ENCODE measurements at regions not wholly inside any gene's neighbourhood (a gene's known extent, or its start where the extent isn't known, plus 50 kb on each side); places are given as distances from the start of the nearest gene placed in this dataset.

- no peak for FAIRE-seq
These were observed 202.2 kb upstream of the PIK3C3 start for GRCh38 chr18:41752826-41753225.

- no peak for FAIRE-seq
These were observed 203.4 kb upstream of the PIK3C3 start for GRCh38 chr18:41751652-41752051.

DNA sequence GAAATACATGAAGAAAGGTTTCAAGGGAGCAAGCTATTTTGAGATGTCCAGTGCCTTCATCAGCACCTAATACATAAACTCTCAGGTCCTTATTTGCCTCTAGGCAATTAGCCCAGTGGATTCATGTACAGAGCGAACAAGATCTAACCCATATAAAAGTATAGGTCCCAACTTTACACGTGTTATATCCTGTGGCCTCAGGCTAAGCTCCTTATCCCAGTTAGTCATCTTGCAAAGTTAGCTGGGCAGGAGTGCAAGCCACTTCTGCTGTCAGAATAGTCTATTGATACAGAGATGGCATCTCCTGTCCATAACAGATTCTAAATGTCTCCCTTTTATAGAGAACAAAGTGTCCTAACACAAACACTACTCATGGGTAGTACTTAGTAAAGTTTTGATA lies 203.9 kb upstream of the PIK3C3 start:
- FAIRE-seq, result no peak

- no peak for FAIRE-seq
These were observed 207.3 kb upstream of the PIK3C3 start for GRCh38 chr18:41747723-41748242.

GRCh38 chr18:41745166-41746049 lies 209.6 kb upstream of the PIK3C3 start:
- no peak for FAIRE-seq

GRCh38 chr18:41744421-41745030 lies 210.5 kb upstream of the PIK3C3 start:
- FAIRE-seq, result no peak

- no peak for FAIRE-seq
These were observed 217.8 kb upstream of the PIK3C3 start for GRCh38 chr18:41737218-41737617.

GRCh38 chr18:41734917-41735316 lies 220.1 kb upstream of the PIK3C3 start:
- no peak for FAIRE-seq

GRCh38 chr18:41732356-41732755 lies 222.7 kb upstream of the PIK3C3 start:
- FAIRE-seq, result no peak

DNA sequence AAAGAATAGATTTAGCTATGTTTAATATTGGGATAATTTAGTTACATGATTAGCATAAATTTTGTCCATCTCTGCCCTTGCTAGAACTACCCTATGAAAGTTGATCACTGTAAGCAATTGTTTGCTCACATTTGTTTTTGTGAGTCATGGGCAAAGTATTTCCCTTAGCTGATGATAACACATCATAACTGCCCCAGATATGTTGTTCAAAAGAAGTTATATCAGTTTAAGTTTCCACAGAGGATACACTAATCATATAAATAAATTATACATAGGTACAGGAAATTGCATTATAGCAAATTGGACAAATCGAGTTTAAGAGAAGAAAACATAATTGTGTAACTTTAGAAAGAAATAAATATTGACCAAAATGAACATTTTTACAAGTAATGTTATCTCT lies 223.2 kb upstream of the PIK3C3 start:
- FAIRE-seq, result no peak

- FAIRE-seq, result no peak
These were observed 230.8 kb upstream of the PIK3C3 start for GRCh38 chr18:41724195-41724594.

- no peak for FAIRE-seq
These were observed 233.8 kb upstream of the PIK3C3 start for GRCh38 chr18:41721103-41721790.

DNA sequence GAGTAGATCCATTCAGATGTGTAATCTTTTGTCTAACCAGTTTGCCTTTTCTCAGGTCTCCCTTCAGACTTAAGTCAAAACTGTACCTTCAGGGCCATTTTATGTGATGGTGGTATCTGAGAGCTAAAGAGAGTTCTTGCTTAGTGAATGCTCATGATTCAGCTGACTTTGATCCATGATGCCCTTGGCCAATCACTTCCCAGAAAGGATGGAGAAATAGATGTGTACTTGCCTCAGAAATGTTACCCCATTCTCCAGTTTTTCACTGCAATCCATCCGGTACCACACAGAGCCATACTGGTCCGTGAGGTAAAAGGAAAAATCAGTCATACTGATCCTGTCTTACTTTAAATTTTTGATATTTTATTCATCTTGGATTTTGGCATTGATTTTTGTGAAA lies 234.8 kb upstream of the PIK3C3 start:
- FAIRE-seq, result no peak

GRCh38 chr18:41719808-41720207 lies 235.2 kb upstream of the PIK3C3 start:
- no peak for FAIRE-seq

- FAIRE-seq, result no peak
These were observed 240.2 kb upstream of the PIK3C3 start for GRCh38 chr18:41714872-41715271.

DNA sequence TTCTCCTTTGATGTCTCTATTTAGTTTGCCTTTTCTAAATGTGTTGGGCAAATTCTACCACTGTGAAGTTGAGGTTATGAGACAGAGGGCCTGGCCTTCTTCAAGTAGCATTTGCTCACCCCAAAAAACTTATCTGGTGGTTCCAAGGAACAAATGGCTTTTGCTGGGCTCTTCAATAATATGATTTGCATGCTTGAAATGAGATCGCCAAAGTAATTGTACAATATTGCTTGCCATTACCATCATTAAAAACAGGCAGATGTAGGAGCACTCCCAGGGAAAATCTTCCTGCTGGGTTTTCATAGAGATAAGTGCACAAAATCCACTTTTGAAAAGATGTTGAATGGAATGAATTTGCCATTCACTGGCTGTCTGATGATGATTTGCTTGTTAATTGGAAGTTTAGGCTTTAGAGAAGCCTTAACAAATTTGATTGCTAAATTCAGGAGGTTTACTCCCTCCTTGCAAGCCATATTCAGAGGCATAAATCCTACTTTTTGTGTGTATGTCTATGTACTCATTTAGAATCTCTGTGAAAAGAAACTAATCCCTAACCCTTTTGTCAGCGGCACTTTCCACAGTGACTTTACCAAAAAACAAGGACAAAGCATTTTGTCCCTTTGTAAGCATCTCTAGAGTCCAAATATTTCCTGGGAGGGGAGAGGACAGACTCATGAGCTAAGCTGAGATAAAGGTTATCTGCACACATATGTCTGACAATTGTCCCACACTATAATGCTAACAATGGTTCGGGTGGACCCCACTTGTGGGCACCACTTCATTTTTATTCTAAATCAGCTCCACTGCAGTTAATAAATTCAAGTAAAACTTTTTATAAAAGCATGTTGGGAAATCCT lies 240.8 kb upstream of the PIK3C3 start:
- no peak for FAIRE-seq

DNA sequence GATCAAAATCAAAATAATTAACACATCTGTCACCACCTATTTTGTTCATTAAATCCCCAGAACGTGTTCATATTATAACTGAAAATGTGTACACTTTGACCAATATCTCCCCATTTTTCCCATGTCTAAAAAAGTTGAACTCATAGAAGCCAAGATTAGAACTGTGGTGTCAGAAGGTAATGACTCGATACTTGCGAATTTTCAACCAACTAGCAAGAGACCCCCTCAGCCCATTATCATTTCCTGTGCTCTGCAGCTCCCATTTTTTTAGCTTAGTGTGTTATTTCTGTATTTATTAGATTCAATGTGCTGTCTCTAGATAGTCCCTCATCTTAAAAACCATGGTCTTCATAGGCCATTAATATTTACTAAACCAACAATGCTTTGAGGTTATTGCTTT lies 248.7 kb upstream of the PIK3C3 start:
- no peak for FAIRE-seq

DNA sequence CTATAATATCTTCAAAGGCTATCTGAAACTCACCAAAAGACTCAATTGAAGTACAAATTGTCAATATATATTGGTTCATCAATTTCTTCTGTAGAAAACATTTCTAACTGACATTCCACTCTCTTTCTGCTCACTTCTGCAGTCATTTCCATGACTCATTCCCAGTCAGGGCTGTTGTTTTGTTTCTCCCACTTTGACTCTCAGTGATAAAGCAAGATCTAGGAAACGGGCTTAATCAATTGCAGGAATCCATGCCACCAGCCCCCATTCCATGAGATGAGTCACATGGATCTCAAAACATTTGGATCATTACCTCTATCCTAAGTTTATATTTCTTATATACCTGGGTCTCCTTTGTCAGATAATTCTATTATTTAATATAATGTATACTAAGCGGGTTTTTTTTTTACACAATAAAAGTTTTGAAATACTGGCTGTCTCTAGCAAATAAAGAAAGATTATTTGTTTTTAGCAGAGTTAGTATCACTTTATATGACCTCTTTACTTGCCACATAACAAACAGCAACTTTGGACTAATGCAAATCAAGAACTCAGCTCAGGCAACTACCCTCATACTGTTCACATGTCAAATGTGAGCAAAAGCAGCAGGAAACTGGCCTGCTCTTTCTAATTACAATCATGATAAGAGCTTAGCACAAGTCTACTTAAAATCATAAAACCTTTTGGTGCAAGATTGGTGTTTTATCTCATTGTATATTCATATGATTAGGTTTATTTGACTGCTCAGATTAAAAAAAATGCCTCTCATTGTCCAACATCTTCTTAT lies 251.1 kb upstream of the PIK3C3 start:
- FAIRE-seq, result no peak

DNA sequence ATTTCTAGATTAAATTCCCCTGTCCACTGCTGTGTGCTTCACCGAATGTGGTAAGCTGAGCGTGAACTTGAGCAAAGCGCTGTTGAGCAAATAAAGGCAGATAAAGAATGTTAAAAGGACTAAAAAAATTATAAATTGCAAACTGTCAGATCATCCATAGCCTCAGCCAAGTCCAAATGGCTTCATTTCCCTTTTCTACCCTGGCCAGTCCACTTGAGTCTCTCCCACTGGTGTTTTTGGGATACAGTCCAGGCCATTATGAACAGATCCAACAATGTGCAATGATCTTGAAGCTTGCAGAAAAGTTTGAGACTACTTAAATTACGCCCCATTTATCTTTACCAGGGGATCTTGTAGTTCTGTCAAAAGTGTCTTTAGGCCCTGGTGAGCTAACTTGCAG lies 254.6 kb upstream of the PIK3C3 start:
- FAIRE-seq, result no peak

- no peak for FAIRE-seq
These were observed 259.6 kb upstream of the PIK3C3 start for GRCh38 chr18:41695441-41695840.

DNA sequence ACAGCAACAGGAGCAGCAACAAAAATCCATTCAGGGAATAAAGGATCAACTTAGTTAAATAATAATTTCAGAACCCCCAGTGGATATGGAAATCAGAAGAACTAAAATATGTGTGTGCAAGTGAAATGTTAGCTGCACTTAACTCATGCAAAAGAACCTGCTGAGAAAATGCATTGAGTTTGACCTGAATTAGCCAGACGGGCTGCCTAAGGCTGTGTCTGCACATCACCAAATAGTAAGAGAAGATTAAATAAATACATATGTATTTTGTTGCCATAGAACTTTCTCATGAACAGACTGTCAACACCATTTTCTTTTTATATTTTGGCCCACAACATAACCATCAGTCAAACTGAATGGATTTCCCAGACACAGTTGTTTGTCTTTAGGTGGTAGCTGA lies 262.0 kb upstream of the PIK3C3 start:
- no peak for FAIRE-seq

Data from TTC549 (cell line).